ENCODE measurements at regions not wholly inside any gene's neighbourhood (a gene's known extent, or its start where the extent isn't known, plus 50 kb on each side); places are given as distances from the start of the nearest gene placed in this dataset.
"Not testable (repeated sequence)": the region's sequence is repeated elsewhere in the genome, so short reads cannot be mapped to it uniquely, and the experiment has no call there.

DNA sequence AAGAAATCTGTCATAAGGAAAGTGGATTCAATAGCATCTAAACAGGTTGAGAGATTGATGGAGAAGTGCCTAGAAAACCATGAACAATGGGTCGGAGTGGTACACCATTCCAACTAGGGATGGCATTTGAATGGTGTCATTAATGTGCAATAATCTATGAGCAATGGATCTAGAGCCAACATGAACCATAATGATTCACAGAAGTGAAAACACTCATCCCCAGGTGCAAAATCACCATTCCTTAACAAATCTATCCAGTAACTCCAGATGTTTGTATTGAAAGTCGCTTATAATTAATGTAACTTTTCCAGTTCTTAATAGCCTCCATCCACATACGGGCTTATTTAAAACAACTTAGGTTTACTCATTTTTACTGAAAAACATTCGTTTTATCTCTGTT lies 201.3 kb upstream of the ADGRL4 start:
- FAIRE-seq = no peak

GRCh38 chr1:79207331-79207730 lies 200.8 kb upstream of the ADGRL4 start:
- no peak for FAIRE-seq

DNA sequence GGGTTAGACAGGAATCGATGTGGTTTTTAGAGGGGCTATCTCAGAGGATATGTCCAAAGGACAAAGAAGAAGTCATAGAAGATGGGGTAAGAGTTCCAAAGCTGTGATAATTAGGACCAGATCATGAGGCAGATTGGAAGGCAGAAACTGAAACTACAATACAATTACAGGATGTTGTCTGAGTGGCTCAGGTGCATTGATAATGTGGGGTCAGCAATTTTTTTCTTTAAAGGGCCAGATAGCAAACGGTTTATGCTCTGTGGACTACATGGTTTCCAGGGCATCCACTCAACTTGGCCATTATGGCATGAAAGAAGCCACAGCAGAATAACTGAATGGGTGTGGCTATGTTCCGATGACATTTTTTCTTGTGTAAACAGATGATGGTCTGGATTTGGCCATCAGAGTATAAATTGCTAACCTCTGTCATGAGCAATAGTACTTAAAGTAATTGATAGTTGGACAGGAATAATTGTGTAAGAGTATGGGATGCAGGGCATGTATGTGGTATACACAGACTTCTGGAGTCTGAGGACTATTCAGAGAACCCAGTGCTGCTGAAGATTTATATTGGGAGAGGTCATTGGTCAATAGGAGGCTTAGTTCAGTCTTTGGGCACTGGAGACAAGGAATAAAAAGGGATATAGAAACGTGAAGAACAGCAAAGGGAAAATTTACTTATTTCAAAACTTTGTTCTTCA lies 198.4 kb upstream of the ADGRL4 start:
- no peak for FAIRE-seq

DNA sequence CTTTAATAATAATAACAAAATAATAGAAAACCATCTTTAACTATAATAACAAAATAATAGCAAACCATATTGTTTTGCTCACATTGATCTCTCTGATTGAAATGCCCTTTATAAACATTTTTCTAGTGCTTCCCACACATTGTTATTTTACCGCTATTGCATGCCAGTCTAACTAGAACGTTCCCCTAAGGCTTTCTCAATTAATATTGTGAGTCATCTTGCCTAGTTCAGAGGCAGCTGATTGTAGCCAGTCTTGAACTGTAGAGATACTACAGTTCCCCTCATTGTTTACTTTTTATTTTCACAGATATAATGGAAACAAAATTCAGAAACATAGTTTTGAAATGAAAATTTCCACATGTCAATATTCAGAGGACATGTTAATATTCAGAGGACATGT lies 192.3 kb upstream of the ADGRL4 start:
- FAIRE-seq = no peak

GRCh38 chr1:79197421-79197820 lies 190.9 kb upstream of the ADGRL4 start:
- FAIRE-seq = no peak

GRCh38 chr1:79196211-79196610 lies 189.7 kb upstream of the ADGRL4 start:
- FAIRE-seq = no peak

GRCh38 chr1:79193211-79194079 lies 186.9 kb upstream of the ADGRL4 start:
- no peak for FAIRE-seq

DNA sequence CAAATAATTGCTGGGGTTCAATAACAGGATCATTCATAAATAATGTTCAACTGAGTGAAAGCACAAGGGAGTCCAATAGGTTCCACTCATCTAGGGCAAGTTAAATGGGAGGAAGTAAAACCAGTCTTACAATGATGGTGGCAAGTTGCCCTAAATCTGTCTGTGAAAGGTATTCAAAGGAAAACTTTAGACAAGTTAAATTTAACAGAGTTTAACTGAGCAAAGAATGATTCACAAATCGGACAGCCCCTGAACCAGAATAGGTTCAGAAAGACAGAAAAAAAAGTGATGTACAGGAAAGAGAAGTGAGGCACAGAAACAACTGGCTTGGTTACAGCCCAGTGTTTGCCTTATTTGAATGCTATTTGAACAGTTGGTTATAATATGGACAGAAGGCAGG lies 183.5 kb upstream of the ADGRL4 start:
- FAIRE-seq = no peak

- no peak for FAIRE-seq
These were observed 181.8 kb upstream of the ADGRL4 start for GRCh38 chr1:79188337-79188736.

- peak; percentile 91 for FAIRE-seq
These were observed 179.7 kb upstream of the ADGRL4 start for GRCh38 chr1:79186260-79186659.

GRCh38 chr1:79177844-79178243 lies 171.3 kb upstream of the ADGRL4 start:
- FAIRE-seq = no peak

GRCh38 chr1:79161077-79161476 lies 154.5 kb upstream of the ADGRL4 start:
- FAIRE-seq = no peak

DNA sequence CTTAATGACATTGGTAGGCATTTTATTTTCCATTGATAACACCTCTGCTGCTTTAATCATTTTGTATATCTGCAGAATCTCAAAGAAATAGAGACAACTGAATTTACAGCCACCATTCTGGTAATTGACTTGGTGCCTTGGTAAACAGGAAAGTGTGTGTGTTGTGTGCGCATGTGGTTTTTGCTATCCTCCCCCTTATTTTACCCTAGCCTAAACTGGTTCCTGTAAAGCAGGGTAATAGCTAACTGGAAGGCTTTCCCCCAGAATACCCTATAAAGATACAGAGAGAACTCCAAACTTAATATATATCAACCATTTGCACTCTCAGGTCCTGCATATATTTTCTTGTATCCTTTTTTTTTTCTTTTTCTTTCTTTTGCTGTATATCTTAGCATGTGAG lies 149.5 kb upstream of the ADGRL4 start:
- FAIRE-seq = no peak

GRCh38 chr1:79151006-79151796 lies 144.7 kb upstream of the ADGRL4 start:
- FAIRE-seq = no peak

GRCh38 chr1:79150576-79150975 lies 144.0 kb upstream of the ADGRL4 start:
- FAIRE-seq = no peak

- not testable (repeated sequence) for FAIRE-seq
These were observed 131.7 kb upstream of the ADGRL4 start for GRCh38 chr1:79138227-79138626.

DNA sequence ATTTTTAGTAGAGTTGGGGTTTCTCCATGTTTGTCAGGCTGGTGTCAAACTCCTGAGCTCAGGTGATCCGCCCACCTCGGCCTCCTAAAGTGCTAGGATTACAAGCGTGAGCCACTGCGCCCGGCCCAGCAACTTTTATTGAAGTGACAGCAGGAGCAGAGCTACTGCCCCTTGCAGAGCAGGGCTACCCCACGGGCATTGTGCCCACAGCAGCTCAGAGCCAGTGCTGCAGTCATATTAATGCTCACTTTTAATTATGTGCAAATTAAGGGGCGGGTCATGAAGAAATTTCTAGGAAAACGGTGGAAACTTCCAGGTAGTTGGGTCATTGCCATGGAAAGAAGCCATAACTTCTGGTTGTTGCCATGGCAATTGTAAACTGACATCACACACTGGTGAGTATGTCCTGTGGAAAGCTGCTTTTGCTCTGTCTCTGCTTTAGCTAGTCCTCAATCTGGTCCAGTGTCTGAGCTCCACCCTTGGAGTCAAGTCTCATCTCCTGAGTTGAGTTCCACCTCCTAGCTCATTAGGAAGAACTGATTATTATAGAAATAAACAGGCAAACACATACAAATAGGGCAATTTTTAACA lies 127.3 kb upstream of the ADGRL4 start:
- no peak for FAIRE-seq

- no peak for FAIRE-seq
These were observed 125.1 kb upstream of the ADGRL4 start for GRCh38 chr1:79131626-79132025.

- no peak for FAIRE-seq
These were observed 123.4 kb upstream of the ADGRL4 start for GRCh38 chr1:79129914-79130313.

GRCh38 chr1:79128722-79129121 lies 122.2 kb upstream of the ADGRL4 start:
- FAIRE-seq = no peak

DNA sequence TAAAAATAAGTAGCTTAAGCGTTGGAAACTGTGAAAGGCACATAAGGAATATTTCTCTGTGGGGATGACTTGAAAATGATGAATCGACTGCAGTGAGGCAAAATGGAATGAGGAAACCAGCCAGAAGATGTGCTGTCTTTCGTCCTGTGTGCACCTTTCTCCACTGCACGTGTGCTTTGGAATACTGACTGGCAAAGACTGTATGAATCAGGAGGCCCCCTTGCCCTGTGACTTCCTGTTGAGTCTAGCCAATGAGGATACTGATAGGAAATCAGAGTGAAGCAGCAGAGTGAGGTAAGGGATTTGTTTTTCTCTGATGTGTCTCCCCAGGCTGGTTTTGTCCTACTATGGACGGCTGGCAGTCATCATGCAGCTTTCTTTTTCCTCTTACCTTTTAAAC lies 118.2 kb upstream of the ADGRL4 start:
- FAIRE-seq = no peak

DNA sequence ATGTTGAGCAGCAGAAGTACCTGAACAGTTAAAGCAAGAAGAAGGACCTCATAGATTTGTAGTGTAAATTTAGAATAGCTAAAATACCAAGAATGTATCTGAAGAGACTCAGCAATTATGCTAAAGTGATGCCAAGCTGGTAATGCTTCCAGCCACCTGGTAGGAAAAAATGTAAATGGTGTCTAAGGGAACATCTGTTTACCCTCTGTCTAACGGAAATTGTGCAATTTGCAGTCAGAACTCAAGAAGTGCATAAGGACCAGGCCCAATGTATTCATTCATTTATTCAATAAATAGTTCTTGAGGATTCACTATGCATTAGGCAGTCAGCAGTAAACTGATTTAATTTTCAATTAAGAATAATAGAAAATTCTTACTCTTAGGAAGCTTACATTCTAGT lies 116.0 kb upstream of the ADGRL4 start:
- FAIRE-seq = no peak

GRCh38 chr1:79117376-79117775 lies 110.8 kb upstream of the ADGRL4 start:
- FAIRE-seq = no peak

All from G401.6 (cell line).